ENCODE measurements at regions not wholly inside any gene's neighbourhood (a gene's known extent, or its start where the extent isn't known, plus 50 kb on each side); places are given as distances from the start of the nearest gene placed in this dataset.
"Not testable (repeated sequence)": the region's sequence is repeated elsewhere in the genome, so short reads cannot be mapped to it uniquely, and the experiment has no call there.

DNA sequence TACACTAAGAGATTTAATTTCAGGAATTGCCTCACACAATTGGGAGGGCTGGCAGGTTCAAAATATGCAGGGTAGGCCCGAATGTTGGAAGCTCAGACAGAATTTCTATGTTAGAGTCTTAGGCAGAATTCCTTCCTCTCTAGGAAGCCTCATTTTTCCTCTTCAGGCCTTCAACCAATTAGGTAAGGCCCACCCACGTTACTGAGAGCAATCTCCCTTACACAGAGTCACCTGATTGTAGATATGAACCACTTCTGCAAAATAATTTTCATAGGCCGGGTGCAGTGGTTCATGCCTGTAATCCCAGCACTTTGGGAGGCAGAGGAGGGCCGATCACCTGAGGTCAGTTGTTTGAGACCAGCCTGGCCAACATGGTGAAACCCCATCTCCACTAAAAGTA lies 50.2 kb upstream of the HIVEP1 start:
- no peak for DNase-seq

DNA sequence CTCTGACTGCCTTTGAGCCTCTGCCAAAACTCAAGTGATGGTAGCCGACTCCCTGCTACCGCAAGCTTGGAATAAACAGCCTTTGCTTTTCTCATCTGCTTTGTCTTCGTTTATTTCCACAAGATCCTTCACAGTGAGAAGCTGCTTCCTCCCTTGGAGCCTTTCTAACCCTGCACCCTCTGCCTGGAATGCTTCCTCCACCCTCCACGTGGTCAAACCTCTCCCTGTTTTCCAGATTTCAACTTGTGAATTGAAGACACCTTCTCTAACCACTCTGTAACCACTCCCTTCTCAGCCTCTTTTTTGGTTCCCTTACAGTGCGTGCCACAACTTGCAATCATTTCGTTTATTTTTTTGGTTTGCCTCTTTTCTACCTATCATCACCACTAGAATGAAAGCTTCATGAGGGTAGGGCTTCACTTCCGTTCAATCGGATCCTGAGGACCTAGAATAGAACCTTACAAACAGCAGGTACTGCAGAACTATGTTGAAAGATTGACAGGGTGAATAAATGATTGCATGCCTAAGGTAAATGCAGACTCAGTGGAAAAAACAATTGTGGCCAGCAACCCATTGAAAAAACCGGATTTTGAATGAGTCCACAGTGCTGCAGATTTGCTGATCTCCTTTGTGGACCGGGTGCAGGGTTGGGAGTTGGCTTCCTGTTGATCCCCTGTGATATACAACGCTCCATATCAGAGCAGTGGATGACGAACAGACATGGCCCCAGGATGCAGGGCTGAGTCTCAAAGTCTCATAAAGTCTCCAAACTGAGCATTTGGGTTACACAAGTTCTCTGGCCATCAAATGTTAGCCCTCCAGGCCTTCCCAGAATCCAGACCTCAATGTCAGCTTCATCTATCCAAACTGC lies 51.0 kb upstream of the HIVEP1 start:
- no peak for DNase-seq

DNA sequence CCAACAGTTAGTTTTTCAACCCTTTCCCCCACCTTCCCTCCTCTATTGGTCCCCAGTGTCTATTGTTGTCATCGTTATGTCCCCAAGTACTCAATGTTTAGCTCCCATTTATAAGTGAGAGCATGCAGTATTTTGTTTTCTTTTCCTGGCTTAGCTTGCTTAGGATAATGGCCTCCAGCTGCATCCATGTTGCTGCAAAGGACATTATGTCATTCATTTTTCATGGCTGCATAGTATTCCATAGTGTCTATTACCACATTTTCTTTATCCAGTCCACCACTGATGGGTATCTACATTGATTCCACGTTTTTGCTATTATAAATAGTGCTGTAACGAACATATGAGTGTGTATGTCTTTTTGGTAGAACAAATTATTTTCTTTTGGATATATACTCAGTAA lies 55.3 kb upstream of the HIVEP1 start:
- DNase-seq, result no peak

DNA sequence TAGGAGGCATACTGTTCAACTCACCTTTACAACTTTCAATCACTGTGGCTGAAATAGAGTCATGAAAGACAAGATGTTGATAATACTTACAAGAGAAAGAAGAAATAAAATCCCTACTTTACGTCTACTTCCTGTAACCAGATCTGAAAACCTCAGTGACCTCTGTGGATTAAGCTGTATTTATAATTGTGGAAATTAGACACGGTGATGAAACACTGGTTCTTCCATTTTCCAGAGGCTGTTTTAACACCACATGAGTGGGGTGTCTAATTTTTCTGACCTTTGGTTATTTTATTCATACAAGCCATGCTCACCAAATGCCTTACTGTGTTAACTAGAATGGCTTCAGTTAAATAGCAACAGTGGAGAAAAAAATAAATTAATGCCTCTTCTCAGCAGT lies 58.5 kb upstream of the HIVEP1 start:
- DNase-seq, result no peak

DNA sequence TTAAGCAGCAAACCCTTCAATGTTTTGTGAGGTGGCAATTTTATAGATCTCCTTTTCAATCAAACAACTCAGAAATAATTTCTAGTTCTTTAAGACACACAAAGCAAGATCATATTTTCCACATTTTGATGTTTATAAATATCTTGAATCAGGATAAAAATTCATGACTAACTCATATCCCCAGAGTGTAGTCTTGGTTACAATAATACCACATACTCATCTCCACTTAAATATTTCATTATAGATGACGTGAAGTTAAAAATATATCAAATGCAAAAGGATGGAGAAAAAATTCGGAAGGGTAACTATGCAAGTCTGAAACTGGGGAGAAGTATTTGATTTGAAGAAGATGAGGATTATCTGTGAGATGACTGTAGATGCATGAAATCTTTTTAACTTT lies 59.8 kb upstream of the HIVEP1 start:
- DNase-seq, result no peak

DNA sequence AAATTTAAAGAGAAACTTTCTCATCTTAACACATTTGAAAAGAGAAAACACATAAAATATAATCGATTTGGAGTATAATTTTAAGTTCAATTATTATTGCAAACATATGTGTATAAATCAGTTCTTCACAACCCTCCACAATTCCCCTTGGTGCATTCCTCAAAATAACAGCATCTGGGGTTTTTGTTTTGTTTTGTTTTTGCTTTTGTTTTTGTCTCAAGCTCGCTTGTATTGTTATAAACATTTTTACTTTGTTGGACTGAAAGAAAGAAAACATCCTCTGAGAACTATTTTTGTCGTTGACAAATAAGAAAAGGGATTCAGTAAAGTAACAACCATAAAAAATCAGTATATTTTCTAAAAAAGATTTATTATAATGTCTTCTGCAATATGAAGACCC lies 60.2 kb upstream of the HIVEP1 start:
- DNase-seq, result no peak

DNA sequence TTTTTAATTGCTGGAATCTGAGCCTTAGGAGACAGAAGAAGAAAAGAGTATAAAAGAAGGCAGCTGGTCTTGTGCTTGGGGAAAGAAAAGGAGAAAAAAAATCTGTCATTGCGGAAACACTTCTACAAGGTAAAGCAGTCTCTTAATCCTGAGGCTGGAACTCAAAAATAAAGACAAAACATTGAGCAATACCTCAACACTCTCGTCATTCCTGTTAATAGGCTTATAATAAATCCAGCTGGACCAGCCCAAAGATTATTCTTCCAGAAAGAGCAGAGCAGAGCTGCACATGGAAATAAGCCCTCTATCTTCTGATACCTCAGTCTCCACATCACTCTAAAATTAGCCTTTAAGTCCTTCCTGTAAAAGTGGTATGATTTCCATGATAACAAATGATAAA lies 62.0 kb upstream of the HIVEP1 start:
- no peak for DNase-seq

DNA sequence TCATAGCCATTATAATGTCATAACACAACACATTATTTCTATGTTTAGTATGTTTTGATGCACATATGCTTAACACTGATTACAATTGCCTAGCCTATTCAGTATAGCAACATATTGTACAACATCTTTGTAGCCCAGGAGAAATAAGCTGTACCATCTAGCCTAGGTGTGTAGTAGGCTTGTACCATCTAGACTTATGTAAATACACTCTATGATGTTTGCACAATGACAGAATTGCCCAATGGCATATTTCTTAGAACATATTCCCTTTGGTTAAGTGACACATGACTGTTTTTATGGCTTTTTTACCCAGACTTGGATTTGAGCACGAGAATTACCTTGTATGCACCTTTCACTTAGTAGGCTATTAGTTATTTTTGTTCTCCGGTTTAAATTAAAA lies 64.5 kb upstream of the HIVEP1 start:
- DNase-seq, result no peak

DNA sequence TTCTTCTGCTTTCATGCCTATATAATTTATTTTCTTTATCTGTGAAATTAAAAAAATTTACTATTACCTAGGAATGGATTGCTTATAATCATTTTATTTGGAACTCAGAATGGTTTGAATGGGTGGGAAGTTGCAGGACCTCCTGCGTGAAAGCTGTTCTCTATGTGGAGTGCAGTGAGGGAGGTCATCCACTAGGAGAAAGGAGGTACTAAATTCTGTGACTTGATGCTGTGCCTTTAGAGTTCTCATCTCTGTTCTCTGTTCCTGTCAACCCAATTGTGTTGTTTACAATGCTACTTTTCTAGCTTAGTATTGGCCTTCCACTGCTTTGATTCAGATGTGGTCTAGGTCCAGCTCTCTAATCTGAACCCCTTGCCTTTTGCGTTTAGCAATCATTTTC lies 65.0 kb upstream of the HIVEP1 start:
- DNase-seq, result no peak

DNA sequence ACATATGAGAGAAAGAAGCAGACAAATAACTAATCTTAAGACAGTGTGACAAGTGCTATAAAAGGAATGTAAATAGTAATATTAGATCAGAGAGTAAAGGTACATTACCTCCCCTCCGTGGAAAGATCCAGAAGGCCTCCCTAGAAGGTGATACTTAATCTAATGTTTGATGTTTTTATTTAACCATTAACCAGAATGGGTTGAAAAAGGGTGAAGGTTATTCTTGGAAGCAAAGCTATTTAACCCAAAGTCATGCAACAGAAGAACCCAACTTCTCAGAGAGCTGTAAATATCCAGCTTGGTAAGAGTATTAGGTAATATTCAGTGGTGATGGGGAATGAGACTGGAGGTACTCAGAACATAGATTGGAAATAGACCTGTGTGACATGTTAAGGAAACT lies 68.0 kb upstream of the HIVEP1 start:
- no peak for DNase-seq

DNA sequence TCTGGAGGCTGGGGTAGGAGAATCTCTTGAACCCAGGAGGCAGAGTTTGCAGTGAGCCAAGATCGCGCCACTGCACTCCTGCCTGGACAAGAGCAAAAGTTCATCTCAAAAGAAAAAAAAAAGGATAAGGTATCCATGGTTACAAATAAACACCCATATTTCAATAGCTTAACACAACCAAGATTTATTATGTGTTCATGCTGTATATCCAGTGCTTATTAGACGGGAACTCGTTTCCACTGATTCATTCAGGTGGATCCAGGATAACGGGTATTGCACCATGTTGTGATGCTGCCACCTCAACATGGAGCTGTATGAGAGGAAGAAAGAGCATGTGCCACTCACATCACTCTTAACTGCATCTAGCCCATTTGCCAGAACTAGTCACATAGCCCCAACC lies 69.1 kb upstream of the HIVEP1 start:
- DNase-seq, result no peak

DNA sequence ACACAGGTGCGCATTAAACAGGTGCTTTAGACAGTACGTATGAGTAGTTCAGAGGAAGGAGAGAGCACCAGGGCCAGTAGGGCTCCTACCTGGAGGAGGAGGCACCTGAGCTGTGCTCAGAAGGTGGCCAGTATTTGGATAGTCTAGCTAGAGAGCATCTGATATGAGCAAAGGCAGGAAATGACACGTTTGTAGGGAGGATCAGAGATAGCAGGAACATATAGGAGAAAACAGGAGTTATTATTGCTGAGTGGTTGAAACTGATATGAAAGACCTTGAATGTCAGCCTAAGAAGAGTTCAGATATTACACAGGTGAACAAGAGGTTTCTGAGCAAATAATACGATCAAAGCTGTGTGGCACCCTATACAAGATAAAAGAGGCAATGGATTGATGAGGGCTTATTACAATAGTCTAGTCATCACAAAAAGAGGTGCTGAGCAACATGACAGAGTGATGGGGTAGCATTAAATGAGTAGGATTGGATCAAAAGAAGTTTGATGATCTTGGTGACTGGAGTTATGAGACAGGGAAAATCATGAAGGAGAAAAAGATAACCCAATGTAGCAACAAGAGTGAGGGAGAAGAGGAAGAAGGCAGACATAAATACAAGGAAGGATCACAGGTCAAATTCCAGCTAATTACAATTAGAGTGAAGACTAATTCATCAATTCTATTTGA lies 69.8 kb upstream of the HIVEP1 start:
- no peak for DNase-seq

DNA sequence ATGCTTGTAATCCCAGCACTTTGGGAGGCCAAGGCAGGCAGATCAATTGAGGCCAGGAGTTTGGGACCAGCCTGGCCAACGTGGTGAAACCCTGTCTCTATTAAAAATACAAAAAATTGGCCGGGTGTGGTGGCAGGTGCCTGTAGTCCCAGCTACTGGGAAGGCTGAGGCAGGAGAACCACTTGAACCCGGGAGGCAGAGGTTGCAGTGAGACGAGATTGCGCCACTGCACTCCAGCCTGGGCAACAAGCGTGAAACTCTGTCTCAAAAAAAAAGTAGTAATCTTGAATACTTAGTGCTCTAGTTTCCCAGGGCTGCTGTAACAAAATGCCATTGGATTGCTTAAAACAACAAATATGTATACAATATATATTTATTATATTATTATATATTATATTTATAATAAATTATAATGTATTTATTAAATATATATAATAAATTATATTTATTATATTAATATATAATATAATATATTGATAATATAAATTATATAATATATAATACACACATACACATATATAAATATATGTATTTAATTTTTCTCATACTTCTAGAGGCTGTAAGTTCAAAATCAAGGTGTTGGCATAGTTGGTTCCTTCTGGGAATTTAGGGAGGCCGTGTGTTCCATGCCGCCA lies 71.5 kb upstream of the HIVEP1 start:
- DNase-seq, result not testable (repeated sequence)

DNA sequence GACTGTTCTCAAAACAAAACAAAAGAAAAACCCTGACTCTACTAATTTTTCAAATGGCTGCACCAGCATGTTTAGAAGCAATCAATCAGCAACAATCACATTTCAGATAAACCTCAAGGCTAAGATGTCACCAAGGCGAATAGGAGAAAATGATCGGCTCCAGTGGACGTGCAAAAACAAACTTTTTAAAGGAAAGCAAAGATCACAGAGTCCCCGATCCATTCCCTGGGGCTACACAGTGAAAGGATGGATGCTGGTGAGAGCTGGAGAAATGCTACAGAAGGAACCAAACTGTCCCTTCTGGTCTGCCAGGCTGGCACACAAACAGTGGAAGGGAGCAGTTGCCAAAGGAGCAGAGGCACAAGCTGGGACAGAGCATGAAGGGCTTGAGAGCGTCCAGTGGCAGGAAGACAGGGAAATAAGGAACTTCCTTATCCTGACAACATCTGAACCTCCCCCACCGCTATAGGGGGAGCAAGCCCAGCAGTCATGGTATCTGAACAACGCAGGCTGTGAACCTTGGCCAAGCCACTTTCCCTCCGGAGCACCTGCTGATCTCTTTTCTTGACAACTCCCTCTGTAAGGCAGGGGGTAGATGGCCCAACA lies 73.7 kb upstream of the HIVEP1 start:
- DNase-seq, result no peak

DNA sequence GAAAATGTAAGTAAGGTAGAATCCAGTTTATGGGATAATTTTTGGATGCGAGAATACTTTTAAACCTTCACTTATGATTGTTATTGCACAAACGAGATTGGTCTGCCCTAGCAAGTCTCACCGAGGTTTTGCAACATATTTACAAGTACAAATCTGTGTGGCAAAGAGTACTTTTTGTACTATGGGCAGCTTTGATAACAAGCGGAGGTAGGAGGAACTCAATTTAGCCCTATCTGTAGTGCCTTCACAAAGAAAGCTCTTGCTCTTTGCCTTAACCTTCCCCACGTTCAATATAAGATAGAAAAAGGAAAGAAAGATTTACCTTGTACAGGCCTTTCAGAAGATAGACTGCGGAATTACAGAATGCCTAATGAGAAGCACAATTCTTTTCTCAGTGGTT lies 77.5 kb upstream of the HIVEP1 start:
- DNase-seq, result no peak

DNA sequence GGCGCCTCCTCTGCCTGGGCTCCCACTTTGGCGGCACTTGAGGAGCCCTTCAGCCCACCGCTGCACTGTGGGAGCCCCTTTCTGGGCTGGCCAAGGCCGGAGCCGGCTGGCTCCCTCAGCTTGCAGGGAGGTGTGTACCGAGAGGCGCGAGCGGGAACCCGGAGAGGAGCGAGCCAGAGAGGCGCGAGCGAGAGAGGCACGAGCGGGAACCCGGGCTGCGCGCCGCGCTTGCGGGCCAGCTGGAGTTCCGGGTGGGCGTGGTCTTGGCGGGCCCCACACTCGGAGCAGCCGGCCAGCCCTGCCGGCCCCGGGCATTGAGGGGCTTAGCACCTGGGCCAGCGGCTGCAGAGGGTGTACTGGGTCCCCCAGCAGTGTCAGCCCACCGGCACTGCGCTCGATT lies 79.2 kb upstream of the HIVEP1 start:
- not testable (repeated sequence) for DNase-seq

DNA sequence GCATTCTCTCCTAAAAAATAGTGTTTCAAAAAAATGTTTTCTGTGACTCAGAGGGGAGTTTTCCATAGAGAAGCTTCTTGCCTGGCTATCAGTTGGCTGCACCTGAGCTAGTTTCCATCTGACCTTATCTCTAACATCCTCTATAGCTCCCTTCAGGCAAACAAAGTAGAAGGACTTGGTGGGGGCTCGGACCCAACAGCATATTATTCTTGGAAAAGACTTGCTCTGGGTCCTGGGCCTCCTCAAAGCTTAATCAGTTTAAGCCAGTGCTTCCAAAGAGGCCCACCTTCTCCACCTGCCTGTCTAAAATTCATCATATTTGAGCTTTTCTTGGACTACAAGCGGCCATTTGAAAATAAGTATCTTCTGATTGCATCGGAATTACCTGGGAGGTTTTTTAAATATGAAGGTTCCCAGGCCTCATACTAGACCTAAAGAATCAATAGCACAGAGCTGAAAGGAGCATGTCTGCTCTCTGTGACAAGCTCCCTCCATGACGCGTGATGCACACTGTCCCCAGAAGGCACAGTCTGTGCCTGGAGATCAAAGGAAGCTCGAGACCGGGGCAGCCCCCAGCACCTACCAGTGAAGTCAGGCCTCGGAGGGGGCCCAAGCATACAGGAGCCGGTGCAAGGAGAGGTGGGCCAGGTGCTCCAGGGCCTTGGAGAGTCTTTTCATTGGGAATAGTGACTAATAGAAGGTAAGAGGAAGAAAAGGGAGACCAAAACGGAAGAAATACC lies 80.6 kb upstream of the HIVEP1 start:
- DNase-seq, result no peak

DNA sequence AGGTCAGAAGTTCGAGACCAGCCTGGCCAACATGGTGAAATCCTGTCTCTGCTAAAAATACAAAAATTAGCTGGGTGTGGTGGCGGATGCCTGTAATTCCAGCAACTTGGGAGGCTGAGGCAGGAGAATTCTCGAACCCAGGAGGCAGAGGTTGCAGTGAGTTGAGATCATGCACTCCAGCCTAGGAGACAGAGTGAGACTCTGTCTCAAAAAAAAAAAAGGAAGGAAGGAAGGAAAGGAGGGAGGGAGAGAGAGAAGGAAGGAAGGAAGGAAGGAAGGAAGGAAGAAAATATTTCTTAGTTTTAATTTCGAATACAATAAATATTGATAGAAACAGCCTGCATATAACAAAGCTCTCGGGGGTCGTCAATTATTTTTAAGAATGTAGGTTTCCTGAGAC lies 81.3 kb upstream of the HIVEP1 start:
- DNase-seq, result not testable (repeated sequence)

DNA sequence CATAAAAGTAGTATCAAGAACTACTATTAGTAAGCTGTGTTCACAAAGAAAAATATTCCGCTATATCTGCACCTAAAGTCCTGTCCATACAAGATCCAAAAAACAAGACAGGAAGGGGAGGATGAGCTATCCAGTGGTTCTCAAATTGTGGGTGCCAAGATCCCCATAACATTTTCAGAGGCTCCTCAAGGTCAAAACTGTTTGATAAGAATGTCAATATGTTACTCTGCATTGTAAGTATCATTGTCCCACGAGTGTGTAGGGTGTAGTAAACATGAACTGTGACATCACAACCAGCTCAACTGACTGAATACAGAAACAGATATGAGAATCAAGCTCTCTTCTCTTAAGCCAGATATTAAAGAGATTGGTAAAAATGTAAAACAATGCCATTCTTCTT lies 81.9 kb upstream of the HIVEP1 start:
- no peak for DNase-seq

DNA sequence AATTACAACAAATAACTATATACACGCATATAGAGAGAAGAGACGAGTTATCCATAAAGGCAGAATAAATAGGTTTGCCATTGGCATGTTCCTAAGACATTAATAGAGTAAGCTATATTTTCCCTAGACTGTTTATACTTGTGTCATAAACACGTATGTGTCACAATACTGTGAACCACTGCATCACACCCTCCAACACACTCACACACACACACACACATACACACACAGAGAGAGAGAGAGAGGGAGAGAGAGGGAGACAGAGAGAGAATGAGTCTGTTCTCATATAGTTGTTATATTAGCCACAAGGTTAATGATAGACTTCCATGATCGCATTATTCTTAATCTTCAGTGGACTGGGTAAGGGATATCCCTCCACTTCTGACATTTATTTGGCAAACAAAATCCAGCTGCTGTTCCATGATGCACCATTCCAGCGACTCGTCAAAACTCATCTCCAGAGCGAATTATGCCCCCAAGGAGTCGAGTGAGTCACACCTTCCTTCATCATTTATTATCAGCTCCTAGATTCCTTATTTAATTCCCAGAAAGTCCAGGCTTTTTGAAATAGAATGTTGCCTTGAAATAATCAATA lies 82.8 kb upstream of the HIVEP1 start:
- no peak for DNase-seq

DNA sequence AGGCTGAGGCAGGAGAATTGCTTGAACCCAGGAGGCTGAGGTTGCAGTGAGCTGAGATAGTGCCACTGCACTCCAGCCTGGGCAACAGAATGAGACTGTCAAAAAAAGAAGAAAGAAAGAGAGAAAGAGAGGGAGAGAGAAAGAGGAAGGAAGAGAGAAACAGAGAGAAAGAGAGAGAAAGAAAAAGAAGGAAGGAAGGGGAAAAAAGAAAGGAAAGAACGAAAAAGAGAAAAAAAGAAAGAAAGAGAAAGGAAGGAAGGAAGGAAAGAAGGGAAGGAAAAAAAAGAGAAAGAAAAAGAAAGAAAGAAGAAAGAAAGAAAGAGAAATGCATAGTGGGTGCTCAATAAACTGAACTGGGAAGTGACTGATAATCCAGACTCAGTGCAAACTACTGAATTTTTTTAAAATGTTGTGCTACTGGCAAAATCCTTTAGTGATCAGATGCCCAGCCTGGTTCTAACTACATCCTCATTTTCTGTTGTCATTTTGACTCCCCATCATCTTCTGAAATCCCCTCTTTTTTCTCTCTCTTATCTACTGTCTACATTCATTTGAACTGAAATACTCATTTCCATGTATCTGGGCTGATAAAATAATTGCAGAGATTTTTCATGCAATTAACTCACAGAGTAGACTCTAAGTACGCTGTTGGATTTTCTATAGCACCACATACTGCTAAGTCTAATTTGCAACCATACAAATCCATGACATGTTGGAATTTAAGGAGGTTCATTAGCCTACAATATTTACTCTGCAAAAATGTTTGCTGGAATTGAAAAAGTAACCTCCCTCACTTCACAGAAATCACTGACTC lies 85.3 kb upstream of the HIVEP1 start:
- DNase-seq, result no peak

DNA sequence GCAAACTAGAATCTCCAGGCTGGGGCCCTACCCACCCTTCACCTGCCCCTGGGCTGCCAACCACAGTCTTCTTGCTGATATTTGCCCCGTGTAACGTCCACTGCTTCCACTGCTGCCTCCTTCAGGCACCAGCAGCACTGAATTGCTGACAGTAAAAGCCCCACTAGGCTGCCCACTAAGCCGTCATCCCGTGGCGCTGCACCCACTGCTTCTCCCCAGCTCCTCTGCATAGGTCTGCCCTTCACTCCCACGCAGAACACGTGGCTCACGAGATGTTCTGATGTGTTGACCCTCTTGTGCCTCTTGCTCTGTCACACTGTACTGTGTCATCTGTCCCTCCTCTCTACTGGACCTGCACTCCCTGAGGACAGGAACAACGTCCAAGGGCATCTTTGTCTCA lies 86.3 kb upstream of the HIVEP1 start:
- DNase-seq, result no peak
